ENCODE measurements at regions not wholly inside any gene's neighbourhood (a gene's known extent, or its start where the extent isn't known, plus 50 kb on each side); places are given as distances from the start of the nearest gene placed in this dataset.
"Not testable (repeated sequence)": the region's sequence is repeated elsewhere in the genome, so short reads cannot be mapped to it uniquely, and the experiment has no call there.

GRCh38 chr9:90515510-90515909, 127.1 kb downstream of the DIRAS2 start:
- H3K4me3 ChIP-seq (ENCODE audit: low read length) = no peak overlapping the region
- H3K9me3 ChIP-seq (ENCODE audit: low read length) = no peaks in the 10 kb centered on the region
- no peak overlapping the region for H2AFZ ChIP-seq (ENCODE audit: low read length)
- no peaks in the 10 kb centered on the region for H3K9me2 ChIP-seq (replicated peaks; ENCODE audit: insufficient read depth, low read length)
- H4K20me1 ChIP-seq (ENCODE audit: insufficient read depth, low read depth, low read length) = no peaks in the 10 kb centered on the region
- no peak for DNase-seq
- no peaks in the 10 kb centered on the region for H3K4me1 ChIP-seq (ENCODE audit: low read length)
- no peaks in the 10 kb centered on the region for H3K79me2 ChIP-seq (ENCODE audit: low read length)
- H3K36me3 ChIP-seq (ENCODE audit: insufficient read depth, low read length) = no peaks in the 10 kb centered on the region
- no peak overlapping the region for H3K9ac ChIP-seq (ENCODE audit: low read length)
- H3K27ac ChIP-seq (ENCODE audit: low read length) = no peak overlapping the region
- no peaks in the 10 kb centered on the region for H3K27me3 ChIP-seq (ENCODE audit: low read length)
- no peak overlapping the region for H3K4me2 ChIP-seq (ENCODE audit: low read depth, low read length, poor library complexity, severe bottlenecking)

- Histone ChIP-seq H3K9me3 (ENCODE audit: low read length) (no peaks in the 10 kb centered on the region), H3K9ac (ENCODE audit: low read length) (no peak overlapping the region), H3K79me2 (ENCODE audit: low read length) (no peaks in the 10 kb centered on the region), H3K4me1 (ENCODE audit: low read length) (no peaks in the 10 kb centered on the region), H3K9me2 (replicated peaks; ENCODE audit: insufficient read depth, low read length) (no peaks in the 10 kb centered on the region), H4K20me1 (ENCODE audit: insufficient read depth, low read depth, low read length) (no peaks in the 10 kb centered on the region), H3K27me3 (ENCODE audit: low read length) (no peaks in the 10 kb centered on the region), H3K36me3 (ENCODE audit: insufficient read depth, low read length) (no peaks in the 10 kb centered on the region), H3K4me3 (ENCODE audit: low read length) (no peak overlapping the region), H3K4me2 (ENCODE audit: low read depth, low read length, poor library complexity, severe bottlenecking) (no peak overlapping the region), H3K27ac (ENCODE audit: low read length) (no peak overlapping the region), H2AFZ (ENCODE audit: low read length) (no peak overlapping the region)
- no peak for DNase-seq
Observed at GRCh38 chr9:90517103-90517502, 125.5 kb downstream of the DIRAS2 start.

DNA sequence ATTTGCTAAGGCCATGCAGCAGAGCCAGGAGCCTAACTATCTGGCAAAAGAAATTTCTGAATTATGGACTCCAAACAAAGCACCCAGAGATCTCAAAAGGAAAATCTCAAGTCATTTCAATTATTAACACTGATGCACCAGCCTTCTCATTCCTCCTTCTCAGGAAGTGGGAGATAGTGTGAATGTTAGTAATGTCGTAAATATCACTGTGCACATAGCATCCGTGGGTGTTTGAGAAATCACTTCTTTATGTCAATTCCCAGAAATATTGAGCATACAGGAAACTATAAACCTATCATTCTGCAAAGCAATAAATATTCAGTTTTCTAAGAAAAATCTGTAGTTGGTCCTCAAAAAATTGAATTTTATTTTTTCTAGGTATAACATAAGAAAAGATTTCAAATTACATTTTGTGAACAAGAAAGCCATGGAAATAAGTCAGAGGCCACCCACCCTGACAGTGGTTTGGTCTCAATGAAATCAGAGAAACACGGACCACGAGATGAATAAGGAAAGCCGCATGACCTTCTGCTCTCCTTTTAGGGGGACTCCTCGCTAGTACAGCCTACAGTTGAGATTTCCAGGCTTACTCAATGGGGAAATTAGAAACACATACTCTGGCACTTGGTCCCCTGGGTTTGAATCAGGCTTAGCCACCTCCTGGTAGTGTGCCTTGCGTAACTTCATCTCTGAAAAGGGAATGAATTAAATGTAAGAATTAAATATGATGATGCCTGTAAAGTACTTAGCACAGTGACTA, 120.6 kb downstream of the DIRAS2 start:
- Histone ChIP-seq H3K27me3 (ENCODE audit: low read length) (no peaks in the 10 kb centered on the region), H3K36me3 (ENCODE audit: insufficient read depth, low read length) (no peaks in the 10 kb centered on the region), H3K4me2 (ENCODE audit: low read depth, low read length, poor library complexity, severe bottlenecking) (no peak overlapping the region), H3K4me1 (ENCODE audit: low read length) (no peaks in the 10 kb centered on the region), H3K9ac (ENCODE audit: low read length) (no peak overlapping the region), H3K9me3 (ENCODE audit: low read length) (no peaks in the 10 kb centered on the region), H3K4me3 (ENCODE audit: low read length) (no peak overlapping the region), H3K9me2 (replicated peaks; ENCODE audit: insufficient read depth, low read length) (no peaks in the 10 kb centered on the region), H3K27ac (ENCODE audit: low read length) (no peak overlapping the region), H3K79me2 (ENCODE audit: low read length) (no peaks in the 10 kb centered on the region), H4K20me1 (ENCODE audit: insufficient read depth, low read depth, low read length) (no peaks in the 10 kb centered on the region), H2AFZ (ENCODE audit: low read length) (no peak overlapping the region)
- DNase-seq = no peak

DNA sequence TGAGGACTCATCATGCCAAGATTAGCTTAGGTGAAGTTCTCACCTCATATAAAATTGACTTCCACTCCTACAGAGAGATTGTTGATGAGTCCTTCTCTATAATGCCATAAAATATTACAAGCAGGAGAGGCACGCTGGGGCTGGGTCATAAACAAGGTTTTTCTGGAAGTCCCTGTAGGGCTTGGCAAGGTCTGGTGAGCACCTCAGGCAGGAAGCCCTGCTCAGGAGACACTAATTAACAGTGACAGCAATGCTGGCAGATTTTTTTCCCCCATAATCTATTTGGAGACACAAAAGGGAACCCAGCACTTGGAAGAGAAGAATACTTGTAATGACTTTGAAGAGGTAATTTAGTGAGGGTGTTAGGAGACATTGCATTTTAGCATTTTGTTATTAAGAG, 118.7 kb downstream of the DIRAS2 start:
- no peak overlapping the region for H3K27ac ChIP-seq (ENCODE audit: low read length)
- no peaks in the 10 kb centered on the region for H3K36me3 ChIP-seq (ENCODE audit: insufficient read depth, low read length)
- no peaks in the 10 kb centered on the region for H3K27me3 ChIP-seq (ENCODE audit: low read length)
- H3K9me2 ChIP-seq (replicated peaks; ENCODE audit: insufficient read depth, low read length) = no peaks in the 10 kb centered on the region
- H3K4me1 ChIP-seq (ENCODE audit: low read length) = no peaks in the 10 kb centered on the region
- no peak overlapping the region for H3K4me3 ChIP-seq (ENCODE audit: low read length)
- no peaks in the 10 kb centered on the region for H3K9me3 ChIP-seq (ENCODE audit: low read length)
- H3K4me2 ChIP-seq (ENCODE audit: low read depth, low read length, poor library complexity, severe bottlenecking) = no peak overlapping the region
- no peak overlapping the region for H3K9ac ChIP-seq (ENCODE audit: low read length)
- no peaks in the 10 kb centered on the region for H4K20me1 ChIP-seq (ENCODE audit: insufficient read depth, low read depth, low read length)
- no peak overlapping the region for H2AFZ ChIP-seq (ENCODE audit: low read length)
- H3K79me2 ChIP-seq (ENCODE audit: low read length) = no peaks in the 10 kb centered on the region
- no peak for DNase-seq

GRCh38 chr9:90526386-90526785, 116.2 kb downstream of the DIRAS2 start:
- no peaks in the 10 kb centered on the region for H3K9me2 ChIP-seq (replicated peaks; ENCODE audit: insufficient read depth, low read length)
- DNase-seq = no peak

GRCh38 chr9:90536094-90536493, 106.5 kb downstream of the DIRAS2 start:
- H3K27me3 ChIP-seq (ENCODE audit: low read length); H2AFZ ChIP-seq (ENCODE audit: low read length); H3K9me2 ChIP-seq (replicated peaks; ENCODE audit: insufficient read depth, low read length); H3K4me1 ChIP-seq (ENCODE audit: low read length); H3K9me3 ChIP-seq (ENCODE audit: low read length); H4K20me1 ChIP-seq (ENCODE audit: insufficient read depth, low read depth, low read length); H3K4me3 ChIP-seq (ENCODE audit: low read length); H3K4me2 ChIP-seq (ENCODE audit: low read depth, low read length, poor library complexity, severe bottlenecking); DNase-seq; H3K36me3 ChIP-seq (ENCODE audit: insufficient read depth, low read length); H3K9ac ChIP-seq (ENCODE audit: low read length); H3K27ac ChIP-seq (ENCODE audit: low read length); H3K79me2 ChIP-seq (ENCODE audit: low read length): not testable (repeated sequence)

More at GRCh38 chr9:90526386-90526785, 116.2 kb downstream of the DIRAS2 start:
- Histone ChIP-seq H3K27me3 (ENCODE audit: low read length) (no peaks in the 10 kb centered on the region), H3K4me3 (ENCODE audit: low read length) (no peak overlapping the region), H3K27ac (ENCODE audit: low read length) (no peak overlapping the region), H3K4me1 (ENCODE audit: low read length) (no peaks in the 10 kb centered on the region), H3K9me3 (ENCODE audit: low read length) (no peaks in the 10 kb centered on the region), H2AFZ (ENCODE audit: low read length) (no peak overlapping the region), H3K79me2 (ENCODE audit: low read length) (no peaks in the 10 kb centered on the region), H3K36me3 (ENCODE audit: insufficient read depth, low read length) (no peaks in the 10 kb centered on the region), H4K20me1 (ENCODE audit: insufficient read depth, low read depth, low read length) (no peaks in the 10 kb centered on the region), H3K9ac (ENCODE audit: low read length) (no peak overlapping the region), H3K4me2 (ENCODE audit: low read depth, low read length, poor library complexity, severe bottlenecking) (no peak overlapping the region)

DNA sequence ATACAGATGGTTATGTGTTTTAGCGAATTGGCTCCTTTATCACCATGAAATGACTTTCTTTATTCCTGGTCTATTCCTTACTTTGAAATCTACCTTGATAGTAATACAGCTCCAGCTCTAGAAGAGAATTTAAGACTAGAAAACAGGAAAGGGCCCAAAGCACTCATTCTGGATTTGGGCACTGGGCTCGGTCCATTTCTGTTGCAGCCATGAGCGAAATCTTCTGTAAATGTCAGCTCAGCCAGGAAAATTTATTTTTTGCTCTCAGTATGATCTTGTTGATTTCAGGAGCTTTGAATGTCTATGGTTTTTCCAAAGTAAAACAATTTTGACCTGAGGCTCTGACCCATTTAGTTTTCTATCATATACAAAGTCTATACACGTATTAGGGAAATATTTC, 104.1 kb downstream of the DIRAS2 start:
- Histone ChIP-seq H2AFZ (ENCODE audit: low read length) (no peak overlapping the region), H3K27ac (ENCODE audit: low read length) (no peak overlapping the region), H3K4me1 (ENCODE audit: low read length) (no peaks in the 10 kb centered on the region), H3K9ac (ENCODE audit: low read length) (no peak overlapping the region), H4K20me1 (ENCODE audit: insufficient read depth, low read depth, low read length) (no peaks in the 10 kb centered on the region), H3K9me3 (ENCODE audit: low read length) (no peaks in the 10 kb centered on the region), H3K9me2 (replicated peaks; ENCODE audit: insufficient read depth, low read length) (no peaks in the 10 kb centered on the region), H3K79me2 (ENCODE audit: low read length) (no peaks in the 10 kb centered on the region), H3K4me2 (ENCODE audit: low read depth, low read length, poor library complexity, severe bottlenecking) (no peak overlapping the region), H3K4me3 (ENCODE audit: low read length) (no peak overlapping the region), H3K27me3 (ENCODE audit: low read length) (no peaks in the 10 kb centered on the region), H3K36me3 (ENCODE audit: insufficient read depth, low read length) (no peaks in the 10 kb centered on the region)
- DNase-seq = no peak

- Histone ChIP-seq H4K20me1 (ENCODE audit: insufficient read depth, low read depth, low read length) (no peaks in the 10 kb centered on the region), H3K9me2 (replicated peaks; ENCODE audit: insufficient read depth, low read length) (no peaks in the 10 kb centered on the region), H3K9ac (ENCODE audit: low read length) (no peak overlapping the region), H3K9me3 (ENCODE audit: low read length) (no peaks in the 10 kb centered on the region), H3K36me3 (ENCODE audit: insufficient read depth, low read length) (no peaks in the 10 kb centered on the region), H3K79me2 (ENCODE audit: low read length) (no peaks in the 10 kb centered on the region), H3K27me3 (ENCODE audit: low read length) (no peaks in the 10 kb centered on the region), H3K4me2 (ENCODE audit: low read depth, low read length, poor library complexity, severe bottlenecking) (no peak overlapping the region), H3K4me3 (ENCODE audit: low read length) (no peak overlapping the region), H3K27ac (ENCODE audit: low read length) (no peak overlapping the region), H2AFZ (ENCODE audit: low read length) (no peak overlapping the region), H3K4me1 (ENCODE audit: low read length) (no peaks in the 10 kb centered on the region)
- DNase-seq = no peak
Observed at GRCh38 chr9:90539286-90539685, 103.3 kb downstream of the DIRAS2 start.

All from Karpas-422 (cell line).